SK-N-SH (cell line): ENCODE measurements at regions not wholly inside any gene's neighbourhood (a gene's known extent, or its start where the extent isn't known, plus 50 kb on each side); places are given as distances from the start of the nearest gene placed in this dataset.

Experiments
- CTCF ChIA-PET: fragments of 300-600, 350-600 bp; formaldehyde crosslinking; extraction: SDS; loops from one replicate; lab custom pipeline; 2021; lab: Yijun Ruan, JAX
- POLR2A ChIA-PET: fragments of 350-600 bp; sonication (Branson Sonifier 250); formaldehyde crosslinking; extraction: SDS; loops from one replicate; lab custom pipeline; 2020; ENCODE audit warnings: antibody characterized with exemption, inconsistent platforms; lab: Yijun Ruan, JAX
- DNase-seq: peaks from one replicate; pipeline ENCODE4 v3.0.0; 2012
- H2AFZ ChIP-seq: fragments of 200-600 bp; sonication (generic); 2 replicates; pipeline ENCODE4 v1.8.1; 2016; ENCODE audit warnings: antibody characterized with exemption, mild to moderate bottlenecking, low read depth
- H3F3A ChIP-seq: fragments of 200-600 bp; sonication (generic); replicated peaks from 2 replicates; pipeline ENCODE3; 2016; ENCODE audit warnings: antibody characterized with exemption, mild to moderate bottlenecking; ENCODE audit not compliant: insufficient read depth
- H3K27ac ChIP-seq, 2 experiments: fragments of 200-500 bp in 1 of 2; fragments of 200-600 bp in 1 of 2; sonication (Bioruptor generic) in 1 of 2; sonication (generic), shearing (Covaris generic) in 1 of 2; 2 replicates each; pipeline versions ENCODE4 v1.5.1 to v1.6.1; 2014 to 2016; ENCODE audit warnings: low read depth in 2 of 2, inconsistent platforms in 1 of 2, low read length in 1 of 2, mild to moderate bottlenecking in 1 of 2, mixed read lengths in 1 of 2
- H3K27me3 ChIP-seq: fragments of 200-600 bp; sonication (generic), shearing (Covaris generic); 2 replicates; pipeline ENCODE4 v1.6.1; 2016; ENCODE audit warnings: mixed run types; ENCODE audit not compliant: insufficient read depth
- H3K36me3 ChIP-seq, 2 experiments: fragments of 200-500 bp in 1 of 2; fragments of 200-600 bp in 1 of 2; sonication (Bioruptor generic) in 1 of 2; sonication (generic) in 1 of 2; replicated peaks in 1 of 2; 2 replicates each; pipeline versions ENCODE3 to v1.5.1; 2014 to 2016; ENCODE audit warnings: low read length in 1 of 2, mild to moderate bottlenecking in 1 of 2; ENCODE audit not compliant: insufficient read depth in 2 of 2, control insufficient read depth in 1 of 2
- H3K4me1 ChIP-seq, 2 experiments: fragments of 200-500 bp in 1 of 2; fragments of 200-600 bp in 1 of 2; sonication (Bioruptor generic) in 1 of 2; sonication (generic), shearing (Covaris generic) in 1 of 2; 2 replicates each; pipeline versions ENCODE4 v1.5.1 to v1.6.1; 2014 to 2016; ENCODE audit warnings: low read depth in 1 of 2, low read length in 1 of 2, mixed run types in 1 of 2; ENCODE audit not compliant: insufficient read depth in 2 of 2, control insufficient read depth in 1 of 2
- H3K4me2 ChIP-seq: fragments of 200-600 bp; sonication (generic), shearing (Covaris generic); 2 replicates; pipeline ENCODE4 v1.6.1; 2017; ENCODE audit warnings: mixed run types
- H3K4me3 ChIP-seq, 2 experiments: fragments of 200-500 bp in 1 of 2; fragments of 200-600 bp in 1 of 2; sonication (Bioruptor generic) in 1 of 2; sonication (generic), shearing (Covaris generic) in 1 of 2; 2 replicates each; pipeline versions ENCODE4 v1.5.1 to v1.8.1; 2014 to 2016; ENCODE audit warnings: low read depth in 2 of 2, inconsistent platforms in 1 of 2, low read length in 1 of 2, mild to moderate bottlenecking in 1 of 2, mixed read lengths in 1 of 2, moderate library complexity in 1 of 2
- H3K79me2 ChIP-seq: fragments of 200-600 bp; sonication (generic); 2 replicates; pipeline ENCODE4 v1.8.1; 2017; ENCODE audit warnings: mild to moderate bottlenecking; ENCODE audit not compliant: insufficient read depth
- H3K9ac ChIP-seq: fragments of 200-600 bp; sonication (generic); 2 replicates; pipeline ENCODE4 v1.6.1; 2017; ENCODE audit warnings: mixed run types
- H3K9me2 ChIP-seq: fragments of 200-600 bp; sonication (generic); 2 replicates; pipeline ENCODE4 v1.6.1; 2017; ENCODE audit warnings: mixed run types
- H3K9me3 ChIP-seq: fragments of 200-600 bp; sonication (generic); 2 replicates; pipeline ENCODE4 v1.6.1; 2017; ENCODE audit warnings: mixed run types, mild to moderate bottlenecking, moderate library complexity
- H4K20me1 ChIP-seq: fragments of 200-600 bp; sonication (generic); 2 replicates; pipeline ENCODE4 v1.6.1; 2017; ENCODE audit warnings: mild to moderate bottlenecking, mixed run types; ENCODE audit not compliant: insufficient read depth
- CHD2 ChIP-seq: fragments of 150-350 bp; IDR thresholded peaks from 2 replicates; pipeline ENCODE4 v1.6.1; 2018; ENCODE audit warnings: low read length; ENCODE audit not compliant: partially characterized antibody
- CTCF ChIP-seq: fragments of 200-600 bp; sonication (generic); IDR thresholded peaks from 2 replicates; pipeline ENCODE4 v1.6.1; 2017; ENCODE audit warnings: antibody characterized with exemption, mild to moderate bottlenecking, moderate library complexity
- ELF1 ChIP-seq: IDR thresholded peaks from 2 replicates; pipeline ENCODE4 v1.4.0; 2012
- EP300 ChIP-seq, 2 experiments: IDR thresholded peaks; 2 replicates each; pipeline versions ENCODE4 v1.4.0 to v1.6.1; 2012; ENCODE audit warnings: borderline replicate concordance in 1 of 2, low read depth in 1 of 2, low read length in 1 of 2
- FOSL2 ChIP-seq: IDR thresholded peaks from 2 replicates; pipeline ENCODE4 v1.4.0; 2012; ENCODE audit warnings: low read depth, mild to moderate bottlenecking, moderate library complexity, borderline replicate concordance
- JUND ChIP-seq: IDR thresholded peaks from 2 replicates; pipeline ENCODE4 v1.4.0; 2012
- MAX ChIP-seq: IDR thresholded peaks from 2 replicates; pipeline ENCODE4 v1.4.0; 2012; ENCODE audit warnings: low read depth
- MEF2A ChIP-seq: IDR thresholded peaks from 2 replicates; pipeline ENCODE4 v1.4.0; 2012; ENCODE audit warnings: low read depth, borderline replicate concordance
- MXI1 ChIP-seq: IDR thresholded peaks from 2 replicates; pipeline ENCODE4 v1.6.1; 2012; ENCODE audit warnings: mild to moderate bottlenecking, low read depth, low read length, improper control_type of control experiment
- PBX3 ChIP-seq: IDR thresholded peaks from 2 replicates; pipeline ENCODE4; 2012
- RAD21 ChIP-seq: IDR thresholded peaks from 2 replicates; pipeline ENCODE4 v1.6.1; 2012; ENCODE audit warnings: mild to moderate bottlenecking, low read length
- RCOR1 ChIP-seq: fragments of 150-350 bp; IDR thresholded peaks from 2 replicates; pipeline ENCODE4 v1.6.1; 2017; ENCODE audit warnings: antibody characterized with exemption, low read length
- RXRA ChIP-seq: IDR thresholded peaks from 2 replicates; pipeline ENCODE4 v1.4.0; 2012; ENCODE audit warnings: low read depth, mild to moderate bottlenecking, borderline replicate concordance
- SIN3A ChIP-seq: IDR thresholded peaks from 2 replicates; pipeline ENCODE4 v1.6.1; 2012; ENCODE audit warnings: low read depth, mild to moderate bottlenecking, low read length, moderate library complexity, borderline replicate concordance
- TCF12 ChIP-seq: IDR thresholded peaks from 2 replicates; pipeline ENCODE4 v1.4.0; 2012
- YY1 ChIP-seq: IDR thresholded peaks from 2 replicates; pipeline ENCODE4 v1.4.0; 2012; ENCODE audit warnings: low read depth, mild to moderate bottlenecking
- ZBTB33 ChIP-seq: IDR thresholded peaks from 2 replicates; pipeline ENCODE4 v1.4.0; 2012; ENCODE audit warnings: low read depth, borderline replicate concordance
- WGBS: methylation state at CpG from one replicate; pipeline ENCODE4 v1.1.6; 2017; ENCODE audit warnings: low lambda C conversion rate; 5-methylcytosine and 5-hydroxymethylcytosine counted together

GRCh38 chr13:28566283-28566682, 71.4 kb upstream of the FLT1 start:
- Histone ChIP-seq H3K4me1 (peaks cover 0 to 7% of the 10 kb centered on the region in 2 experiments; a peak in 1 of 4 replicates), H3K27ac (no peak overlapping the region), H3K36me3 (no peaks in the 10 kb centered on the region), H3K27me3 (no peaks in the 10 kb centered on the region), H2AFZ (no peak overlapping the region), H3K9me2 (no peaks in the 10 kb centered on the region), H3K4me2 (no peak overlapping the region), H4K20me1 (no peaks in the 10 kb centered on the region), H3K79me2 (no peaks in the 10 kb centered on the region), H3K9ac (no peak overlapping the region), H3K4me3 (no peak overlapping the region), H3F3A (no peaks in the 10 kb centered on the region), H3K9me3 (no peaks in the 10 kb centered on the region)
- WGBS = 56% methylated on average over 3 of the region's 3 CpGs
- ChIA-PET POLR2A (no interaction called here), CTCF (no interaction called here)
- TF ChIP-seq MXI1 (no peak), TCF12 (no peak), RCOR1 (no peak), JUND (no peak), YY1 (no peak), FOSL2 (no peak), RXRA (no peak), RAD21 (no peak)
- no peak for DNase-seq

- CTCF ChIA-PET = interaction anchor here (1.1 kb wide), 1 partner anchor 10 kb away, joined by 3 read pairs; no protein-coding TSS in a partner anchor
- H3K9me2 ChIP-seq = no peaks in the 10 kb centered on the region
Measured at GRCh38 chr13:28564030-28564429, 69.1 kb upstream of the FLT1 start.

More at GRCh38 chr13:28564030-28564429, 69.1 kb upstream of the FLT1 start:
- TF ChIP-seq MXI1 (no peak), ZBTB33 (no peak), SIN3A (no peak), PBX3 (no peak), MAX (no peak), EP300 (IDR thresholded peaks at IDR 0.05; ENCODE audit: borderline replicate concordance in 1 of 2, low read depth in 1 of 2, low read length in 1 of 2) (no peak), ELF1 (no peak), CTCF (no peak), CHD2 (no peak), MEF2A (no peak), FOSL2 (no peak), YY1 (no peak)
- POLR2A ChIA-PET = no interaction called here
- no peak overlapping the region for H3K4me2 ChIP-seq
- H2AFZ ChIP-seq = no peak overlapping the region
- WGBS = 68% methylated on average over 10 of the region's 10 CpGs
- no peaks in the 10 kb centered on the region for H3K27me3 ChIP-seq
- H3K9ac ChIP-seq = no peak overlapping the region
- H3K27ac ChIP-seq = no peak overlapping the region
- H3K79me2 ChIP-seq = no peaks in the 10 kb centered on the region
- no peak for DNase-seq
- H3K4me3 ChIP-seq = no peak overlapping the region
- no peaks in the 10 kb centered on the region for H3F3A ChIP-seq
- H4K20me1 ChIP-seq = no peaks in the 10 kb centered on the region
- H3K9me3 ChIP-seq = no peaks in the 10 kb centered on the region
- no peaks in the 10 kb centered on the region for H3K36me3 ChIP-seq
- peaks cover 0 to 7% of the 10 kb centered on the region in 2 experiments; a peak in 1 of 4 replicates for H3K4me1 ChIP-seq
